K562 (cell line): ENCODE measurements at regions not wholly inside any gene's neighbourhood (a gene's known extent, or its start where the extent isn't known, plus 50 kb on each side); places are given as distances from the start of the nearest gene placed in this dataset.

ENCODE experiments used
- ATAC-seq: fragments of 200-7000 bp; cut with Tn5 transposase; 3 replicates; pipeline ENCODE4 v1.9.1; 2020; ENCODE audit warnings: moderate library complexity
- BruUV-seq: library from RNA; stranded (reverse); fragments of 400-500 nt; replicated peaks from 2 replicates; lab custom pipeline; 2021; lab: Mats Ljungman, UMichigan
- CTCF ChIA-PET: fragments of 300-600 bp; formaldehyde crosslinking; extraction: SDS; loops from one replicate; lab custom pipeline; 2021; ENCODE audit warnings: low intra/inter-chr PET ratio; lab: Yijun Ruan, JAX
- POLR2A ChIA-PET: fragments of 300-600, 350-650 bp; sonication (Branson Sonifier 250); formaldehyde crosslinking; extraction: SDS; loops from one replicate; lab custom pipeline; 2021; ENCODE audit warnings: antibody characterized with exemption, inconsistent platforms; lab: Yijun Ruan, JAX
- DNase-seq, 4 experiments: peaks; one replicate each; pipeline versions ENCODE4 v3.0.0 to v3.0.0-alpha.2; 2011 to 2018; ENCODE audit warnings: low spot score in 3 of 4, mixed read lengths in 3 of 4; ENCODE audit errors: extremely low read depth in 1 of 4
- FAIRE-seq: peaks from 2 replicates; lab custom pipeline; 2011; peaks lifted over from hg19 to GRCh38; lab: Jason Lieb, UNC
- H2AFZ ChIP-seq: 2 replicates; pipeline ENCODE4 v1.6.0; 2011; ENCODE audit warnings: low read depth, low read length, control low read depth, inconsistent platforms
- H3K27ac ChIP-seq: fragments of 200-600 bp; 3 replicates; pipeline ENCODE4 v1.8.0; 2011; ENCODE audit warnings: low read depth, mild to moderate bottlenecking, control low read depth, inconsistent platforms, low read length, moderate library complexity, mixed read lengths; ENCODE audit errors: extremely low read depth
- H3K27me3 ChIP-seq, 2 experiments: fragments of 300-600 bp in 1 of 2; 2 replicates in 1 of 2; 3 replicates in 1 of 2; pipeline versions ENCODE4 v1.6.0 to v1.8.0; 2011; ENCODE audit warnings: inconsistent platforms in 2 of 2, low read length in 2 of 2, mild to moderate bottlenecking in 1 of 2, mixed read lengths in 1 of 2, moderate library complexity in 1 of 2; ENCODE audit not compliant: control insufficient read depth in 2 of 2, insufficient read depth in 2 of 2
- H3K36me3 ChIP-seq: fragments of 300-600 bp; 3 replicates; pipeline ENCODE4 v1.8.0; 2011; ENCODE audit warnings: mild to moderate bottlenecking, low read length, inconsistent platforms; ENCODE audit not compliant: control insufficient read depth, insufficient read depth
- H3K4me1 ChIP-seq, 2 experiments: fragments of 200-600 bp in 1 of 2; replicated peaks in 1 of 2; 2 replicates in 1 of 2; 3 replicates in 1 of 2; pipeline versions ENCODE4 v1.5.1 to v1.8.0; 2011; ENCODE audit warnings: inconsistent platforms in 2 of 2, low read length in 2 of 2, mild to moderate bottlenecking in 1 of 2, mixed read lengths in 1 of 2, moderate library complexity in 1 of 2; ENCODE audit not compliant: control insufficient read depth in 2 of 2, insufficient read depth in 2 of 2
- H3K4me2 ChIP-seq: 2 replicates; pipeline ENCODE4 v1.6.1; 2011; ENCODE audit warnings: low read length, control low read depth, inconsistent platforms, mixed read lengths; ENCODE audit not compliant: insufficient read depth
- H3K4me3 ChIP-seq: fragments of 200-600 bp; sonication (generic), shearing (Covaris generic); 2 replicates; pipeline ENCODE4 v1.5.1; 2016; ENCODE audit warnings: control low read depth, inconsistent platforms
- H3K79me2 ChIP-seq: fragments of 200-600 bp; 3 replicates; pipeline ENCODE4 v1.8.0; 2011; ENCODE audit warnings: low read length, inconsistent platforms; ENCODE audit not compliant: control insufficient read depth, insufficient read depth
- H3K9ac ChIP-seq, 2 experiments: 2 replicates each; pipeline versions ENCODE4 v1.6.0 to v1.6.1; 2011; ENCODE audit warnings: low read depth in 2 of 2, low read length in 2 of 2, control low read depth in 1 of 2, inconsistent platforms in 1 of 2, mild to moderate bottlenecking in 1 of 2, mixed read lengths in 1 of 2; ENCODE audit not compliant: insufficient read depth in 1 of 2
- H3K9me1 ChIP-seq: one replicate; pipeline ENCODE4 v1.6.0; 2011; ENCODE audit warnings: inconsistent platforms, mild to moderate bottlenecking, low read length, moderate library complexity; ENCODE audit not compliant: control insufficient read depth, insufficient read depth
- H3K9me3 ChIP-seq: replicated peaks from 2 replicates; pipeline ENCODE4 v1.5.1; 2011; ENCODE audit warnings: low read depth, low read length, inconsistent platforms; ENCODE audit not compliant: control insufficient read depth, insufficient read depth
- H4K20me1 ChIP-seq: replicated peaks from 2 replicates; pipeline ENCODE4 v1.6.1; 2011; ENCODE audit warnings: low read length, inconsistent platforms, mixed read lengths; ENCODE audit not compliant: control insufficient read depth, insufficient read depth
- BRF1 ChIP-seq: IDR thresholded peaks from 3 replicates; pipeline ENCODE4 v1.6.1; 2011; ENCODE audit warnings: borderline replicate concordance, mild to moderate bottlenecking; ENCODE audit not compliant: insufficient read length; ENCODE audit errors: extremely low read depth
- COPS2 ChIP-seq: fragments of 450-650 bp; conservative IDR thresholded peaks from 2 replicates; pipeline ENCODE4 v1.6.1; 2016; ENCODE audit warnings: mild to moderate bottlenecking, moderate library complexity
- MAFK ChIP-seq: IDR thresholded peaks from 2 replicates; pipeline ENCODE4 v1.6.1; 2011; ENCODE audit warnings: low read length, improper control_type of control experiment
- YY1 ChIP-seq, 3 experiments: IDR thresholded peaks; 2 replicates each; pipeline ENCODE4 v1.6.1; 2011; ENCODE audit warnings: low read length in 2 of 3, mild to moderate bottlenecking in 2 of 3, moderate library complexity in 2 of 3, borderline replicate concordance in 1 of 3, control low read depth in 1 of 3, low read depth in 1 of 3; ENCODE audit not compliant: insufficient read depth in 3 of 3, insufficient replicate concordance in 2 of 3, control insufficient read depth in 1 of 3, insufficient read length in 1 of 3; ENCODE audit errors: extremely low read depth in 1 of 3
- WGBS: fragments of 100-300 bp; shearing (Covaris generic); methylation state at CpG from one replicate; pipeline ENCODE4 v1.1.6; 2016; ENCODE audit warnings: low coverage, mixed read lengths; ENCODE audit not compliant: insufficient coverage; ENCODE audit errors: missing lambda C conversion rate; 5-methylcytosine and 5-hydroxymethylcytosine counted together
- in situ Hi-C: fragments of 300-500 bp; cut with MboI; formaldehyde crosslinking; loops from 4 replicates; pipeline ENCODE4 v1.15.0; 2018; ENCODE audit warnings: inconsistent platforms, mixed read lengths
- intact Hi-C: fragments of 100-400 bp; cut with micrococcal nuclease; formaldehyde crosslinking; loops from 2 replicates; pipeline ENCODE4 v1.14.2; 2022
- TF ChIP-seq, protein P1 (sequence below): fragments of 250-450 bp; sonication (Bioruptor Pico); IDR thresholded peaks from 2 replicates; pipeline ENCODE4 v1.8.0; 2021; ENCODE audit warnings: mild to moderate bottlenecking, moderate library complexity
- TF ChIP-seq, protein P2 (sequence below): fragments of 250-450 bp; sonication (Bioruptor Pico); IDR thresholded peaks from 2 replicates; pipeline ENCODE4 v1.8.0; 2022; ENCODE audit warnings: moderate library complexity, mild to moderate bottlenecking, inconsistent platforms
- TF ChIP-seq, protein P3 (sequence below), 2 experiments: fragments of 450-650 bp in 1 of 2; sonication (generic) in 1 of 2; formaldehyde crosslinking; conservative IDR thresholded peaks; 2 replicates each; pipeline versions ENCODE4 v1.4.0 to v1.8.1; 2020 to 2022; ENCODE audit warnings: mild to moderate bottlenecking in 1 of 2, missing genetic modification reagents in 1 of 2

DNA sequence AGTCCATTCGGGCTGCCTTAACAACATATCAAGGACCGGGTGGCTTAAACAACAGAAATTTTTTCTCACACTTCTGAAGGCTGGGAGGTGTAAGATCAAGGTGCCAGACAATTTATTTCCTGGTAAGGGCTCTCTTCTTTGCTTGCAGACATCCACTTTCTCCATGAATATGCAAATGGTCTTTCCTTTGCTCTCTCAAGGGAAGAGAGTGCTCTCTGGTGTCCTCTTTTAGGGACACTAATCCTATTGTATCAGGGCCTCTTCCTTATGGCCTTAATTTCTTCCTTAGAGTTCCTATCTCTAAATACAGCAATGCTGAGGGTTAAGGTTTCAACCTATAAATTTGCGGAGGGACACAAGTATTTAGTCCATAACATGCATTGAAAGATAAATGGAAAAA lies 770.8 kb downstream of the DSC3 start (continued):
- no peak for TF ChIP-seq YY1 (IDR thresholded peaks at IDR 0.05; ENCODE audit: borderline replicate concordance in 1 of 3, control insufficient read depth in 1 of 3, extremely low read depth in 1 of 3, insufficient read depth in 3 of 3, insufficient read length in 1 of 3, insufficient replicate concordance in 2 of 3, low read depth in 1 of 3, low read length in 2 of 3)

DNA sequence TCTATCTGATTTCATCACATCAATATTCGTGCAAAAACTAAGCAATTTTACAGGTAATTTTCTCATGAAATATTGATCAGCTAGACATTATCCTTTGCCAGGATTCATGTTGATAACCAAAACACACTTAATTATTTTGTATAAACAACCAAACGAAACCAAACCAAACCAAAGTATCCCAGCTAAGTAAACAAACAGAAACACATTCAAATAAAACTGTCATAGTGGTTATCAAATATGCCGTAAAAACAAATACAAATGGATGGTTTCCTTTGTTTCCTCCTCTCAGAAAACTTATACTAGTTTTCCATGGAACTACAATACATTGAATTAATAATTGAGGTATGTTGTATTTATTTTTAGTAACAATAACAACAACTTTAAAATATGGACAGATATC lies 777.4 kb downstream of the DSC3 start:
- Histone ChIP-seq H3K36me3 (no peaks in the 10 kb centered on the region), H3K4me3 (no peak overlapping the region), H3K9ac (no peak overlapping the region), H3K79me2 (no peaks in the 10 kb centered on the region), H3K9me3 (no peaks in the 10 kb centered on the region), H3K27ac (no peak overlapping the region), H3K4me2 (no peak overlapping the region), H3K27me3 (no peaks in the 10 kb centered on the region), H3K4me1 (no peaks in the 10 kb centered on the region)
- intact Hi-C loops (no loop called here), in situ Hi-C loops (no loop called here)
- DNase-seq (no peak), ATAC-seq (no peak), FAIRE-seq (no peak)
- no TSS peak for BruUV-seq
- ChIA-PET CTCF (no interaction called here), POLR2A (no interaction called here)
- TF ChIP-seq, protein P1, sequence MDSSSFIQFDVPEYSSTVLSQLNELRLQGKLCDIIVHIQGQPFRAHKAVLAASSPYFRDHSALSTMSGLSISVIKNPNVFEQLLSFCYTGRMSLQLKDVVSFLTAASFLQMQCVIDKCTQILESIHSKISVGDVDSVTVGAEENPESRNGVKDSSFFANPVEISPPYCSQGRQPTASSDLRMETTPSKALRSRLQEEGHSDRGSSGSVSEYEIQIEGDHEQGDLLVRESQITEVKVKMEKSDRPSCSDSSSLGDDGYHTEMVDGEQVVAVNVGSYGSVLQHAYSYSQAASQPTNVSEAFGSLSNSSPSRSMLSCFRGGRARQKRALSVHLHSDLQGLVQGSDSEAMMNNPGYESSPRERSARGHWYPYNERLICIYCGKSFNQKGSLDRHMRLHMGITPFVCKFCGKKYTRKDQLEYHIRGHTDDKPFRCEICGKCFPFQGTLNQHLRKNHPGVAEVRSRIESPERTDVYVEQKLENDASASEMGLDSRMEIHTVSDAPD = no peak
- TF ChIP-seq MAFK (no peak), BRF1 (no peak), COPS2 (no peak)
- TF ChIP-seq, protein P2, sequence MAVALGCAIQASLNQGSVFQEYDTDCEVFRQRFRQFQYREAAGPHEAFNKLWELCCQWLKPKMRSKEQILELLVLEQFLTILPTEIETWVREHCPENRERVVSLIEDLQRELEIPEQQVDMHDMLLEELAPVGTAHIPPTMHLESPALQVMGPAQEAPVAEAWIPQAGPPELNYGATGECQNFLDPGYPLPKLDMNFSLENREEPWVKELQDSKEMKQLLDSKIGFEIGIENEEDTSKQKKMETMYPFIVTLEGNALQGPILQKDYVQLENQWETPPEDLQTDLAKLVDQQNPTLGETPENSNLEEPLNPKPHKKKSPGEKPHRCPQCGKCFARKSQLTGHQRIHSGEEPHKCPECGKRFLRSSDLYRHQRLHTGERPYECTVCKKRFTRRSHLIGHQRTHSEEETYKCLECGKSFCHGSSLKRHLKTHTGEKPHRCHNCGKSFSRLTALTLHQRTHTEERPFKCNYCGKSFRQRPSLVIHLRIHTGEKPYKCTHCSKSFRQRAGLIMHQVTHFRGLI (CRISPR knock-in tag) = no peak
- TF ChIP-seq, protein P3, sequence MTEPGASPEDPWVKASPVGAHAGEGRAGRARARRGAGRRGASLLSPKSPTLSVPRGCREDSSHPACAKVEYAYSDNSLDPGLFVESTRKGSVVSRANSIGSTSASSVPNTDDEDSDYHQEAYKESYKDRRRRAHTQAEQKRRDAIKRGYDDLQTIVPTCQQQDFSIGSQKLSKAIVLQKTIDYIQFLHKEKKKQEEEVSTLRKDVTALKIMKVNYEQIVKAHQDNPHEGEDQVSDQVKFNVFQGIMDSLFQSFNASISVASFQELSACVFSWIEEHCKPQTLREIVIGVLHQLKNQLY (CRISPR knock-in tag; conservative IDR thresholded peaks at IDR 0.05) = no peak
- TF ChIP-seq, all 486 proteins: peak for 0
- no peak overlapping the region for H2AFZ ChIP-seq
- H4K20me1 ChIP-seq = no peaks in the 10 kb centered on the region
- WGBS = 0% methylated on average over 3 of the region's 3 CpGs
- H3K9me1 ChIP-seq = no peaks in the 10 kb centered on the region
